ENCODE measurements at regions not wholly inside any gene's neighbourhood (a gene's known extent, or its start where the extent isn't known, plus 50 kb on each side); places are given as distances from the start of the nearest gene placed in this dataset.

DNA sequence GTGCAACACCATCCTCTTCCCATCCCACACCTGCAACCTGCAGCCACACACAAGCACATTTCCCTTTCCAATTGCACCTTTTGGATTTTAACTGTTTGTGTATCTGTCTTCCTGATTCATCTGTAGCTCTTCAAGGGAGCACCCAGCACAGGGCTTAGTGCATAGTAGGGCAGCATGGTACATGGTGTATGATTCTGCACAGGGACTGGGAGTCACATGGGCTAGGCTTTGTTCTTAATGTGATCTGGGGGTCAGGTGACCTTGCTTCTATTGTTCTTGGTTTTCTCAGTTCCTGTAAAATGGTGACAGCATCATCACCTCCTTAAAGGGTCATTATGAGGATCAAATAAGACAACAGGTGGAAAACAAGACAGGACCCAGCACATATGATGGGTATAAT is 419.3 kb downstream of the MATN1 start:
- Histone ChIP-seq H3K4me1 (ENCODE audit: control insufficient read depth in 2 of 2, insufficient read depth in 2 of 2, low read length in 1 of 2) (no peaks in the 10 kb centered on the region), H3K9me3 (ENCODE audit: control insufficient read depth in 2 of 2, insufficient read depth in 1 of 2, low read depth in 1 of 2, low read length in 1 of 2) (no peaks in the 10 kb centered on the region), H3K27me3 (ENCODE audit: control insufficient read depth in 1 of 2, insufficient read depth in 2 of 2, low read length in 2 of 2) (no peaks in the 10 kb centered on the region), H3K27ac (ENCODE audit: low read depth in 2 of 2, low read length in 1 of 2) (no peak overlapping the region), H3K36me3 (ENCODE audit: control insufficient read depth in 2 of 2, insufficient read depth in 2 of 2, low read length in 1 of 2) (no peaks in the 10 kb centered on the region), H3K4me3 (ENCODE audit: low read depth in 1 of 2, low read length in 2 of 2) (no peak overlapping the region)

DNA sequence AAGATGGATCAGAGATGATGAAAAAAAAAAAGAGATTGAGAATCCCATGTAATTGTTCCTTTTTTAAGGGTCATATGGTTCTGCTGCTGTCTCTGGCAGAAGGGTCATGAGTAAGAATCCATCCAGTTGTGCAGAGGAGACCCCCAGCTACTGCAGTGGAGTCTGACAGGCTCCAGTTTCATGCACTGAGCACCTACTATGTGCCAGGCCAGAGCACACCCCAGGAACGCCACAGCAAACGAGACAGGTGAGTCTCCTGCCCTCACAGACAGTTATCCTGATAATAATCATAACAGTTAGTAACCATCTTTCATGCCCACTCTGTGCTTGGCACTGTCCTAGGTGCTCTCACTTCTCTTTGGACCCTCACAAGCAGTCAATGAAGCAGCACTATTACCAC is 420.0 kb downstream of the MATN1 start:
- H3K36me3 ChIP-seq (ENCODE audit: control insufficient read depth in 2 of 2, insufficient read depth in 2 of 2, low read length in 1 of 2), result no peaks in the 10 kb centered on the region
- H3K9me3 ChIP-seq (ENCODE audit: control insufficient read depth in 2 of 2, insufficient read depth in 1 of 2, low read depth in 1 of 2, low read length in 1 of 2), result no peaks in the 10 kb centered on the region
- H3K4me1 ChIP-seq (ENCODE audit: control insufficient read depth in 2 of 2, insufficient read depth in 2 of 2, low read length in 1 of 2), result no peaks in the 10 kb centered on the region
- WGBS, 2 donors, result 91 to 93% methylated on average over 2 of the region's 2 CpGs
- H3K27me3 ChIP-seq (ENCODE audit: control insufficient read depth in 1 of 2, insufficient read depth in 2 of 2, low read length in 2 of 2), result no peaks in the 10 kb centered on the region
- H3K27ac ChIP-seq (ENCODE audit: low read depth in 2 of 2, low read length in 1 of 2), result no peak overlapping the region
- no peak overlapping the region for H3K4me3 ChIP-seq (ENCODE audit: low read depth in 1 of 2, low read length in 2 of 2)

DNA sequence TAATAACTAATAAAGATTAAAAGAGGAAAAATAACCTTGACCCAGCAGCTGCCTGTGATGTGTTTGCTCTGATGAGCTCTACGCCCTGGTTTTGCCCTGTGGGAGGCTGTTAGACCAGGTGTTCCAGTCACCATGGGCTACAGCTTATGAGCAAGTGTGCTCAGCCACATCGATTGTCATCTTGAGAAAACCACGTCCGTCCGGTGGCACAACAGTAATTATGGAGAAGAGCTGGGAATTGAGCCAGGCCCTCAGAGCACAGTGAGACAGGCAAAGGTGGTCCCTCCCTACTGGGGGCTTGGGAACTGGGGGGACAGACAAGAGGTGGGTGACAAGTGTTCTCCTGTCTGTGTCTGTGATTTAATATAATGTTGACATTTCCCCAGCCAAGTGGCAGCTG is 420.5 kb downstream of the MATN1 start:
- Histone ChIP-seq H3K36me3 (ENCODE audit: control insufficient read depth in 2 of 2, insufficient read depth in 2 of 2, low read length in 1 of 2) (no peaks in the 10 kb centered on the region), H3K4me3 (ENCODE audit: low read depth in 1 of 2, low read length in 2 of 2) (no peak overlapping the region), H3K9me3 (ENCODE audit: control insufficient read depth in 2 of 2, insufficient read depth in 1 of 2, low read depth in 1 of 2, low read length in 1 of 2) (no peaks in the 10 kb centered on the region), H3K27me3 (ENCODE audit: control insufficient read depth in 1 of 2, insufficient read depth in 2 of 2, low read length in 2 of 2) (no peaks in the 10 kb centered on the region), H3K4me1 (ENCODE audit: control insufficient read depth in 2 of 2, insufficient read depth in 2 of 2, low read length in 1 of 2) (no peaks in the 10 kb centered on the region), H3K27ac (ENCODE audit: low read depth in 2 of 2, low read length in 1 of 2) (no peak overlapping the region)
- 59 to 68% methylated on average over 5 of the region's 5 CpGs for WGBS, 2 donors

DNA sequence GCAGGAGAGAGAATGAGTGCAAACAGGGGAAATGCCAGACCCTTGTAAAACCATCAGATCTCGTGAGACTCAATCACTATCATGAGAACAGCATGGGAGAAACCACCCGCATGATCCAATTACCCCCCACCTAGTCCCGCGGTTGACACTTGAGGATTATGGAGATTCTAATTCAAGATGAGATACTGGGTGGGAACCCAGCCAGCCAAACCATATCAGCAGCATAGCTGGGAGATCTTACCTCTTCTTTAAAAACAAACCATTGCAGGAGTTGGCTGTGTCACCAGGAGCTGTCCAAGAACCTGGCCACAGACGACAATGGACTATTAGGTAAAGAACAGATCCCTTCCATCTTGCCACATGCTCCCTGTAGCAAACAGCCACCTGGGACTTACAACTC is 422.7 kb downstream of the MATN1 start:
- Histone ChIP-seq H3K4me3 (ENCODE audit: low read depth in 1 of 2, low read length in 2 of 2) (no peak overlapping the region), H3K4me1 (ENCODE audit: control insufficient read depth in 2 of 2, insufficient read depth in 2 of 2, low read length in 1 of 2) (no peaks in the 10 kb centered on the region), H3K27ac (ENCODE audit: low read depth in 2 of 2, low read length in 1 of 2) (no peak overlapping the region), H3K9me3 (ENCODE audit: control insufficient read depth in 2 of 2, insufficient read depth in 1 of 2, low read depth in 1 of 2, low read length in 1 of 2) (no peaks in the 10 kb centered on the region), H3K27me3 (ENCODE audit: control insufficient read depth in 1 of 2, insufficient read depth in 2 of 2, low read length in 2 of 2) (peaks cover 0 to 2% of the 10 kb centered on the region in 2 donors), H3K36me3 (ENCODE audit: control insufficient read depth in 2 of 2, insufficient read depth in 2 of 2, low read length in 1 of 2) (no peaks in the 10 kb centered on the region)
- WGBS, 2 donors, result 63% methylated on average over 5 of the region's 5 CpGs

DNA sequence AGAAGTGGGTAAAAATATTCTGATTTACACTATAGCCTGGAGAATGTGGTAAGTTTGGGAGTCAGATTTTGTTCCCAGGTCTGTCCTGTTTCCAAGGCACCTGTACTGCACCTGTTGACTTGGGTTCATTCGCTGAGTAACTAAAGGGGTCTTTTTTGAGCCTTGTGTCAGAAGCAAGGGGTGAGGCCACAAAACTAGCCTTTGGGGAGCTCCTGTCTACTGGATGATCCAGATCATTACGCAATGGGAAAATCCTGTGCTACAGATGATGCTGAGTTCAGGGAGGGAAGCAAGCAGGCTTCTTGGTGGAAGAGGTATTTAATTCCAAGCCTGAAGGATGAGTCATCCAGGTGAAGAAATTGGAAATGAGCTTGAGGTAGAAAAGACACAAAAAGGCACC is 424.0 kb downstream of the MATN1 start:
- no peaks in the 10 kb centered on the region for H3K4me1 ChIP-seq (ENCODE audit: control insufficient read depth in 2 of 2, insufficient read depth in 2 of 2, low read length in 1 of 2)
- H3K27me3 ChIP-seq (ENCODE audit: control insufficient read depth in 1 of 2, insufficient read depth in 2 of 2, low read length in 2 of 2), result peaks cover 0 to 2% of the 10 kb centered on the region in 2 donors
- no peaks in the 10 kb centered on the region for H3K36me3 ChIP-seq (ENCODE audit: control insufficient read depth in 2 of 2, insufficient read depth in 2 of 2, low read length in 1 of 2)
- 86 to 88% methylated on average over 2 of the region's 2 CpGs for WGBS, 2 donors
- H3K9me3 ChIP-seq (ENCODE audit: control insufficient read depth in 2 of 2, insufficient read depth in 1 of 2, low read depth in 1 of 2, low read length in 1 of 2), result peaks cover 0 to 2% of the 10 kb centered on the region in 2 donors
- H3K4me3 ChIP-seq (ENCODE audit: low read depth in 1 of 2, low read length in 2 of 2), result no peak overlapping the region
- no peak overlapping the region for H3K27ac ChIP-seq (ENCODE audit: low read depth in 2 of 2, low read length in 1 of 2)

DNA sequence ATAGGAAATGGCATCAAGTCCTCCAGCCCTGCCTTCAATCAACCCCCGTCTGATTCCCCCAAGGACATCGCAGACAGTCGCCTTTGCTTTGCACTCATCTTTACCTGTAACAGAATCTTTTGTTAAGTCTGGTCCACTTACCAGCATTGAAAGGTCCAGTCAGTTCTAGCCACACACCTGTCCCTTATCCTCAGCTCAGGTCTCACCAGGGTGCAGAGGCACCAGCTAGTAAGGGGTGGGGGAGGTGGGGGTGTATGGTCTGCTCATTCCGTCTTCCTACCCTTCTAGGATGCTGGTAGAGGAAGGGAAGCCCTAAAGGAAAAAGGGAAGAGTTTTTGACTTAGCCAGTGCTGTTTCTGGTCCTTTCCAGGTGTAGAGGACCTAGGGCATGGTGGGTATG is 427.7 kb downstream of the MATN1 start:
- no peak overlapping the region for H3K27ac ChIP-seq (ENCODE audit: low read depth in 2 of 2, low read length in 1 of 2)
- WGBS, 2 donors, result 78 to 89% methylated on average over 4 of the region's 4 CpGs

DNA sequence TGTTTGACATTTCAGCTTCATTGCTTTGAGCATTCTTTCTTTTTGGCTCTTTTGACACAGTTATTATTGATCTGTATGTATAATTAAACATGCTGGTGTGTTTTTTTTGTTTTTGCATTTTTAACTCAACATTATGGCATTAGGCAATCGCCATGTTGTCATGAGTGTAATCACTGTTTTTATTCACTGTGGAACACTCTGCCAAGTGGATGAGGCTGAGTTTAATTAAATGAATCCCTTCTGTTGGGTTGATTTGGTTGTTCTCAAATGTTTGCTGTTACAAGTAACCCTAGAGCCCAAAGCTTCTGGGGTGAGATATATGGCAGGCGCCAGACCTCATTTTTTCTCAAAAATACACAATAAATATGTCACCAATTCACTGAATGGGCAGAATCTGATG is 428.1 kb downstream of the MATN1 start:
- H3K4me3 ChIP-seq (ENCODE audit: low read depth in 1 of 2, low read length in 2 of 2), result no peak overlapping the region

More for the DNA sequence above, 427.7 kb downstream of the MATN1 start:
- Histone ChIP-seq H3K36me3 (ENCODE audit: control insufficient read depth in 2 of 2, insufficient read depth in 2 of 2, low read length in 1 of 2) (no peaks in the 10 kb centered on the region), H3K4me3 (ENCODE audit: low read depth in 1 of 2, low read length in 2 of 2) (no peak overlapping the region), H3K27me3 (ENCODE audit: control insufficient read depth in 1 of 2, insufficient read depth in 2 of 2, low read length in 2 of 2) (peaks cover 0 to 2% of the 10 kb centered on the region in 2 donors), H3K4me1 (ENCODE audit: control insufficient read depth in 2 of 2, insufficient read depth in 2 of 2, low read length in 1 of 2) (no peaks in the 10 kb centered on the region), H3K9me3 (ENCODE audit: control insufficient read depth in 2 of 2, insufficient read depth in 1 of 2, low read depth in 1 of 2, low read length in 1 of 2) (peaks cover 0 to 2% of the 10 kb centered on the region in 2 donors)

DNA sequence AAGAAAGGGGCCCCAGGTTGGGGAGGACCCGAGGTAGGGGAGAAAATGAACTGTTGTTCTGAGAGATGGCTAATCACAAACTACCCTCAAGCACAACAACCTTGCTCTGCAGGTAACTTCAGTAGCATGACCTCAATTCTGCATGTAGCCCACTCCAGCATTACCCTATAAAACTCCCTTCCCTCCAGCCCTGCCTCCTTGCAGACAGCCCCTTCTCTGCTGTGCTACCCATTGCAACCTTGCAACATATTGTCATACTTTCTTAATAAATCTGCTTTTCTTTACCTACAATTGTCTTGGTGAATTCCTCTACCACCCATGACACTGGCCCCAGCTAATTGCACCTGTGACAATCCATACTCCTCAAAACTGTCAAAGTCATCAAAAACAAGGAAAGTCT is 428.9 kb downstream of the MATN1 start:
- 42 to 67% methylated on average over 1 of the region's 1 CpG for WGBS, 2 donors

More for the DNA sequence above, 428.1 kb downstream of the MATN1 start:
- Histone ChIP-seq H3K27ac (ENCODE audit: low read depth in 2 of 2, low read length in 1 of 2) (no peak overlapping the region), H3K4me1 (ENCODE audit: control insufficient read depth in 2 of 2, insufficient read depth in 2 of 2, low read length in 1 of 2) (no peaks in the 10 kb centered on the region), H3K36me3 (ENCODE audit: control insufficient read depth in 2 of 2, insufficient read depth in 2 of 2, low read length in 1 of 2) (no peaks in the 10 kb centered on the region), H3K27me3 (ENCODE audit: control insufficient read depth in 1 of 2, insufficient read depth in 2 of 2, low read length in 2 of 2) (peaks cover 0 to 2% of the 10 kb centered on the region in 2 donors), H3K9me3 (ENCODE audit: control insufficient read depth in 2 of 2, insufficient read depth in 1 of 2, low read depth in 1 of 2, low read length in 1 of 2) (peaks cover 0 to 2% of the 10 kb centered on the region in 2 donors)
- 70 to 75% methylated on average over 2 of the region's 2 CpGs for WGBS, 2 donors

DNA sequence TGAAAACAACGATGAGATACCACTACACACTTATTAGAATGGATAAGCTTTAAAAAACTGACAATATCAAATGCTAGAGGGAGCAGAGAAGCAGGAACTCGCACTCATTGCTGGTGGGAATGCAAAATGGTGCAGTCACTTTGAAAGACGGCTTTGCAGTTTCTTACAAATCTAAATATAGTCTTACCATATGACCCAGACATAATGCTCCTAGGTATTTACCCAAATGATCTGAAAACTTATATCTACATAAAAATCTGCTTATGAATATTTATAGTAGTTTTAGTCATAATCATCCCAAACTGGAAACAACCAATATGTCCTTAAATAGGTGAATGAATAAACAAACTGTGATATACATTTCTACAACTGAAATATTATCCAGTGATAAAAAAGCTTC is 430.9 kb downstream of the MATN1 start:
- Histone ChIP-seq H3K36me3 (ENCODE audit: control insufficient read depth in 2 of 2, insufficient read depth in 2 of 2, low read length in 1 of 2) (no peaks in the 10 kb centered on the region), H3K4me1 (ENCODE audit: control insufficient read depth in 2 of 2, insufficient read depth in 2 of 2, low read length in 1 of 2) (no peaks in the 10 kb centered on the region), H3K27ac (ENCODE audit: low read depth in 2 of 2, low read length in 1 of 2) (no peak overlapping the region), H3K9me3 (ENCODE audit: control insufficient read depth in 2 of 2, insufficient read depth in 1 of 2, low read depth in 1 of 2, low read length in 1 of 2) (peaks cover 0 to 2% of the 10 kb centered on the region in 2 donors), H3K4me3 (ENCODE audit: low read depth in 1 of 2, low read length in 2 of 2) (no peak overlapping the region), H3K27me3 (ENCODE audit: control insufficient read depth in 1 of 2, insufficient read depth in 2 of 2, low read length in 2 of 2) (no peaks in the 10 kb centered on the region)
- WGBS, 2 donors, result 62% methylated on average over 3 of the region's 3 CpGs

More for the DNA sequence above, 428.9 kb downstream of the MATN1 start:
- Histone ChIP-seq H3K4me3 (ENCODE audit: low read depth in 1 of 2, low read length in 2 of 2) (no peak overlapping the region), H3K4me1 (ENCODE audit: control insufficient read depth in 2 of 2, insufficient read depth in 2 of 2, low read length in 1 of 2) (no peaks in the 10 kb centered on the region), H3K36me3 (ENCODE audit: control insufficient read depth in 2 of 2, insufficient read depth in 2 of 2, low read length in 1 of 2) (no peaks in the 10 kb centered on the region), H3K9me3 (ENCODE audit: control insufficient read depth in 2 of 2, insufficient read depth in 1 of 2, low read depth in 1 of 2, low read length in 1 of 2) (peaks cover 0 to 2% of the 10 kb centered on the region in 2 donors), H3K27me3 (ENCODE audit: control insufficient read depth in 1 of 2, insufficient read depth in 2 of 2, low read length in 2 of 2) (peaks cover 0 to 2% of the 10 kb centered on the region in 2 donors), H3K27ac (ENCODE audit: low read depth in 2 of 2, low read length in 1 of 2) (no peak overlapping the region)

DNA sequence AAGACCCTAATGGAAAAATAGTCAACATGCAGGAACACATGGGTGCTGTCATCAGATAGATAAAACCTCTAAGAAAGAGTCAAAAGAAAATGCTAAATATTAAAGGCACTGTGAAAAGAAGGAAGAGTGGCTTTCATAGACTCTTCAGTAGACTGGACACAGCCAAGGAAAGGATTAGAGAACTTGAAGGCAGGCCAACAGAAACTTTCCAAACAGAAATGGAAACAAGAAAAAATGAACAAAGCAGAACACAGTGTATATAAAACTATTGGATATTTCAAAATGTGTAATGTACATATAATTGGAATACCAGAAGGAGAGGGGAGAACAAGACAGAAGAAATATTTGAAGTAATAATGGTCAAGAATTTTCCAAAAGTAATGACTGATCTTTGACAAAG is 431.9 kb downstream of the MATN1 start:
- Histone ChIP-seq H3K27me3 (ENCODE audit: control insufficient read depth in 1 of 2, insufficient read depth in 2 of 2, low read length in 2 of 2) (no peaks in the 10 kb centered on the region), H3K27ac (ENCODE audit: low read depth in 2 of 2, low read length in 1 of 2) (no peak overlapping the region), H3K4me3 (ENCODE audit: low read depth in 1 of 2, low read length in 2 of 2) (no peak overlapping the region), H3K36me3 (ENCODE audit: control insufficient read depth in 2 of 2, insufficient read depth in 2 of 2, low read length in 1 of 2) (no peaks in the 10 kb centered on the region), H3K4me1 (ENCODE audit: control insufficient read depth in 2 of 2, insufficient read depth in 2 of 2, low read length in 1 of 2) (no peaks in the 10 kb centered on the region), H3K9me3 (ENCODE audit: control insufficient read depth in 2 of 2, insufficient read depth in 1 of 2, low read depth in 1 of 2, low read length in 1 of 2) (peaks cover 0 to 2% of the 10 kb centered on the region in 2 donors)

All from esophagus (tissue), 2 donors.